Left ventricle myocardium inferior (tissue), 1 donor: ENCODE measurements at regions not wholly inside any gene's neighbourhood (a gene's known extent, or its start where the extent isn't known, plus 50 kb on each side); places are given as distances from the start of the nearest gene placed in this dataset.

Source experiments
- DNase-seq: peaks from one replicate; pipeline ENCODE4 v3.0.0-alpha.2; 2020
- H3K27ac ChIP-seq: fragments of 200-600 bp; replicated peaks from 2 replicates; pipeline ENCODE4 v1.8.0; 2021
- H3K27me3 ChIP-seq: fragments of 200-600 bp; 2 replicates; pipeline ENCODE4 v1.8.0; 2021; ENCODE audit warnings: low read depth
- H3K36me3 ChIP-seq: fragments of 200-600 bp; 2 replicates; pipeline ENCODE4 v1.8.0; 2021
- H3K4me1 ChIP-seq: fragments of 200-600 bp; 2 replicates; pipeline ENCODE4 v1.8.0; 2021
- H3K4me3 ChIP-seq: fragments of 200-600 bp; 2 replicates; pipeline ENCODE4 v1.8.0; 2021; ENCODE audit warnings: mild to moderate bottlenecking, moderate library complexity
- H3K9me3 ChIP-seq: fragments of 200-600 bp; replicated peaks from 2 replicates; pipeline ENCODE4 v1.8.0; 2021
- CTCF ChIP-seq: fragments of 200-600 bp; IDR thresholded peaks from 2 replicates; pipeline ENCODE4 v1.8.0; 2021; ENCODE audit warnings: antibody characterized with exemption, mild to moderate bottlenecking, borderline replicate concordance
- intact Hi-C: fragments of 100-400 bp; cut with micrococcal nuclease; formaldehyde crosslinking; loops from one replicate; pipeline ENCODE4 v1.11.0; 2022
- donor health status: DM: no; HTN: yes; CAD: no; lungs with severe emphysema.

DNA sequence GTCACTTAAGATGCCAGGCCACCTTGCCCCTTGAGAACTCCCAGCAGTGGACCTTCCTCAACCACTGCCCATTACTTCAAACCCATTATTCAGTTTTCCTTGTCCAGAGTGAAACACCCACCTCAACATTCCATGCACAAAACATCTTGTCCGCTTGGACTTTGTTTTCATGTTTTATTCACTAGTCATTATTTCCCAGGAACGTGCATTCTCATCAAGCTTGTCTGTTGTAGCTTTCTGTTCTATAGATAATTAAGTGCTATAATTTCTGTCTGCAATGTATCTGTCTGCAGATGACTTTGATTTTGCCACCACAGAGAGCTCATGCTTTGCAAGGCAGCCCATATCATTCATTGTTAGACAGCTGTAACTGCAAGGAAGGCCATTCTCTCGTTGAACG lies 117.4 kb downstream of the RAB18 start:
- Histone ChIP-seq H3K27me3 (peaks cover 14% of the 10 kb centered on the region), H3K9me3 (no peaks in the 10 kb centered on the region), H3K27ac (peak overlapping the region; percentile 54), H3K36me3 (no peaks in the 10 kb centered on the region), H3K4me3 (no peak overlapping the region), H3K4me1 (peaks cover 3% of the 10 kb centered on the region)
- no peak for TF ChIP-seq CTCF
- intact Hi-C loops: no loop called here
- no peak for DNase-seq

DNA sequence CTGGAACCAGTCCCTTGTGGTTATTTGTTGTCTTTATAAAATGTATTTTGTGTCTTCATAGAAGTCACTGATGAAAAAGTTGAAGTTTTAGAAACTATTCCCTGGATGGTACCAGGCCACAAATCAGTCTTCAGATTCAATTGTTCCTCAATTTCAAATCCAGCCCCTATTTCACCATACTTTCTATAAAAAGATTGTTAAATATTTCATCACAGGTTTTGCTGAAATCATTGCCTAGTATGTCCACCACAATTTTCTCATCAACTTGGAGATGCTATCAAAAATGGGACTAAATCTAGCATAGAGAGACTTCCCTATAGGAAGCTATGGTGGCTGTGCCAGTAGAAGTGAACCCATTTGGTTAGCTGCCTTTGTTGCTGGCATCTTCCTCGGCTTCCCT lies 118.5 kb downstream of the RAB18 start:
- DNase-seq: no peak
- Histone ChIP-seq H3K9me3 (no peaks in the 10 kb centered on the region), H3K4me3 (no peak overlapping the region), H3K4me1 (peaks cover 3% of the 10 kb centered on the region), H3K36me3 (no peaks in the 10 kb centered on the region), H3K27me3 (peaks cover 19% of the 10 kb centered on the region), H3K27ac (no peak overlapping the region)
- no peak for TF ChIP-seq CTCF
- intact Hi-C loops: no loop called here
